ENCODE measurements at regions not wholly inside any gene's neighbourhood (a gene's known extent, or its start where the extent isn't known, plus 50 kb on each side); places are given as distances from the start of the nearest gene placed in this dataset.

DNA sequence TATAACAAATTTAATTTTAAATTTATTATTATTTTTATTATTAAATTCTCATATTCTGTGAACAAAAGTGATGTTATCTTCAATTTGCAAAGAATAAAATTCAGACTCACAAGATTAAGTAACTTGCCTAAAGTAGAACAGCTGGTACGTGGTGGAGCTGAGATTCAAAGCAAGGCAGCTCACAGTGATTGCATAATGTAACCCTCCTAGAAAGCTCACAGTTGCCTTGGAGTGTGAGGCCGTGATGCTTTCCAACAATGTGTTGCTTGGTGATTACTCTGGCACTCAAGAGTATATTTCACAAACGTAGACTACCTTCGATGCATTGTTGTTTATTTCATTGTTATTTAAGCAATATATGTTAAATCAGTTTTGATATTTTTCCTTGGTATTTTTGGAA, 1039.2 kb upstream of the PABPC4L start:
- H3K4me3 ChIP-seq (ENCODE audit: insufficient read depth, low read depth, low read length), result no peak overlapping the region
- no peaks in the 10 kb centered on the region for H3K27me3 ChIP-seq (ENCODE audit: control insufficient read depth, insufficient read depth, low read length, poor library complexity, severe bottlenecking)
- no peaks in the 10 kb centered on the region for H3K9me3 ChIP-seq (ENCODE audit: control insufficient read depth, low read length)
- no peaks in the 10 kb centered on the region for H3K36me3 ChIP-seq (ENCODE audit: control insufficient read depth, insufficient read depth, low read length)
- H3K4me1 ChIP-seq (ENCODE audit: control insufficient read depth, insufficient read depth, low read length), result no peaks in the 10 kb centered on the region
- no peak overlapping the region for H3K27ac ChIP-seq (ENCODE audit: insufficient read depth, low read depth, low read length, poor library complexity, severe bottlenecking)
- 77 to 86% methylated on average over 2 to 4 of the region's 4 CpGs for WGBS, 2 experiments

DNA sequence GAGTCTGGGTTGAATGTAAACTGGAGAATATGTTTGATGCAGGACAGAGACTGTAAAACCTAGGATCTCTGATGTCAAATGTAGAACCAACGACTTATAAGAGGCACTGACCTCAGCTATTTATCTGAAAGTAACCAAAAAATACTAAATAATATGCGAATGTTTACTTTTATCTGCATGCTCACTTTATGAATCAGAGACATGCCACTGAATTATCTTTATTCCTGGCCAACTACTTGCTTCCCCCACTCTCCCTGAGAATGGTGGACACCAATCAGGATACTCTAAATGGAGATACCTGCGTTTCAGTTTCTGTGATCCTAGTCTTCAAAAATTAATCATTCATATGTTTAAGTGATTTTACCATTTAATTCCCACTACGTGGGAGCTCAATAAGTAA, 1038.4 kb upstream of the PABPC4L start:
- no peaks in the 10 kb centered on the region for H3K9me3 ChIP-seq (ENCODE audit: control insufficient read depth, low read length)
- H3K36me3 ChIP-seq (ENCODE audit: control insufficient read depth, insufficient read depth, low read length), result no peaks in the 10 kb centered on the region
- no peaks in the 10 kb centered on the region for H3K27me3 ChIP-seq (ENCODE audit: control insufficient read depth, insufficient read depth, low read length, poor library complexity, severe bottlenecking)
- 98 to 100% methylated on average over 3 to 4 of the region's 4 CpGs for WGBS, 2 experiments
- no peaks in the 10 kb centered on the region for H3K4me1 ChIP-seq (ENCODE audit: control insufficient read depth, insufficient read depth, low read length)
- no peak overlapping the region for H3K27ac ChIP-seq (ENCODE audit: insufficient read depth, low read depth, low read length, poor library complexity, severe bottlenecking)
- H3K4me3 ChIP-seq (ENCODE audit: insufficient read depth, low read depth, low read length), result no peak overlapping the region

DNA sequence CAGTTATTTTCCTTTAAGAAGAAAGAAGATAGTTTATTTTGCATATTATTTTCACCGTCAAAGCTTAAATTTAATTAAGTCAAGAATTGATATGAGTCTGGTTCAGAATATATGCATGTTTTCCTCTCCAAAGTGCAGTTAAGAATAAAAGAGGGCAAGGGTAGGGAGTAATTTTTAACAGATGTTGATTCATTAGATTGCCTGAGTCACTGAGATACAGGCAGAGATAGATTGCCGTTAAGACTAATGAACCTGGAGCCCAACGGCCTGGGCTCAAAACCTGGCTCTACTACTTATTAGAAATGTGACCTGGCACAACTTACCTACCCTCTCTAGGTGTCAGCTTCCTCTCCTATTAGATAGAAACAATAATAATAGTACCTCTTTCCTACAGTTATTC, 1037.4 kb upstream of the PABPC4L start:
- no peak overlapping the region for H3K27ac ChIP-seq (ENCODE audit: insufficient read depth, low read depth, low read length, poor library complexity, severe bottlenecking)
- H3K4me3 ChIP-seq (ENCODE audit: insufficient read depth, low read depth, low read length), result no peak overlapping the region
- H3K9me3 ChIP-seq (ENCODE audit: control insufficient read depth, low read length), result no peaks in the 10 kb centered on the region
- no peaks in the 10 kb centered on the region for H3K27me3 ChIP-seq (ENCODE audit: control insufficient read depth, insufficient read depth, low read length, poor library complexity, severe bottlenecking)
- WGBS, 2 experiments, result 91 to 98% methylated on average over 3 of the region's 3 CpGs
- no peaks in the 10 kb centered on the region for H3K4me1 ChIP-seq (ENCODE audit: control insufficient read depth, insufficient read depth, low read length)
- no peaks in the 10 kb centered on the region for H3K36me3 ChIP-seq (ENCODE audit: control insufficient read depth, insufficient read depth, low read length)

DNA sequence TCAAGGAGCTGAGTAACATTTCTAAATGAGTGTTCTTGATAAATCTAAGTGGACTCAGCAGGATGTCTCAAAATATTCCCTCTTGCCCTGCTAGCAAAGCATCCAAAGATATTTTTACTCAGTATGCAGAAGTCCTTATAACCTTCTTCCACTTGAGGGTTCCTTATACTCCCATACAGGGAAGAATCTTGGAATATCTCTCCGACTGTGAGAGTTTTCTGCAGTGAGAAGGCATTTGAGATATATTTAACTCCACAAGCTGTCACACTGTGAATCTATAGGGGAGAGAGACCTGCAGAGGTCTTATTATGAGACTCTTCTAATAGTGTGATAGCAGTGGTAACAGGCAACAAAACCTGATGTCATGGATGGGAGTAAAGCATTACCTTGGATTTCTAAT, 1034.5 kb upstream of the PABPC4L start:
- Histone ChIP-seq H3K9me3 (ENCODE audit: control insufficient read depth, low read length) (no peaks in the 10 kb centered on the region), H3K36me3 (ENCODE audit: control insufficient read depth, insufficient read depth, low read length) (no peaks in the 10 kb centered on the region), H3K27me3 (ENCODE audit: control insufficient read depth, insufficient read depth, low read length, poor library complexity, severe bottlenecking) (no peaks in the 10 kb centered on the region), H3K27ac (ENCODE audit: insufficient read depth, low read depth, low read length, poor library complexity, severe bottlenecking) (no peak overlapping the region), H3K4me1 (ENCODE audit: control insufficient read depth, insufficient read depth, low read length) (no peaks in the 10 kb centered on the region), H3K4me3 (ENCODE audit: insufficient read depth, low read depth, low read length) (no peak overlapping the region)
- WGBS, 2 experiments, result 88 to 100% methylated on average over 1 of the region's 1 CpG

DNA sequence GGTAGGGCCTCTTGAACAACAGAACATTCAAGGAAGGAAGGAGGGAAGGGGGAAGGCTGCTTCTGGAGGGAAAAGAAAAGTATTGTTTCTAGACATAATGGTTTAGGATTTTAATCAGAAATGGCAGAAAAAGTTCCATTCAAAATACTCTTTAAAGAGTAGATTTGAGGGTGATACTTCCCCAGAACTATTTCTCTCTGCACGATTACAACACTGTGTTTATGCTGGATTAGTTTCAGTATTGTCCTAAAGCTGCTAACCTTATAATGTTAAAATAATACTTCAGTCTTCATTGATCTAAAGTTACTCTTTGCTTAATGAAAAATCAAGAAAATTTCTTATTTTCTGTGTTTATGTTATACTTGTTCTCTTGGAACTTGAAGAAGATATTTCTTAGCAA, 1026.3 kb upstream of the PABPC4L start:
- 100% methylated on average over 1 of the region's 1 CpG; no CpG with 5 or more reads in 1 of the 2 experiments for WGBS, 2 experiments
- Histone ChIP-seq H3K27ac (ENCODE audit: insufficient read depth, low read depth, low read length, poor library complexity, severe bottlenecking) (no peak overlapping the region), H3K4me1 (ENCODE audit: control insufficient read depth, insufficient read depth, low read length) (no peaks in the 10 kb centered on the region), H3K4me3 (ENCODE audit: insufficient read depth, low read depth, low read length) (no peak overlapping the region), H3K27me3 (ENCODE audit: control insufficient read depth, insufficient read depth, low read length, poor library complexity, severe bottlenecking) (no peaks in the 10 kb centered on the region), H3K36me3 (ENCODE audit: control insufficient read depth, insufficient read depth, low read length) (no peaks in the 10 kb centered on the region), H3K9me3 (ENCODE audit: control insufficient read depth, low read length) (no peaks in the 10 kb centered on the region)

DNA sequence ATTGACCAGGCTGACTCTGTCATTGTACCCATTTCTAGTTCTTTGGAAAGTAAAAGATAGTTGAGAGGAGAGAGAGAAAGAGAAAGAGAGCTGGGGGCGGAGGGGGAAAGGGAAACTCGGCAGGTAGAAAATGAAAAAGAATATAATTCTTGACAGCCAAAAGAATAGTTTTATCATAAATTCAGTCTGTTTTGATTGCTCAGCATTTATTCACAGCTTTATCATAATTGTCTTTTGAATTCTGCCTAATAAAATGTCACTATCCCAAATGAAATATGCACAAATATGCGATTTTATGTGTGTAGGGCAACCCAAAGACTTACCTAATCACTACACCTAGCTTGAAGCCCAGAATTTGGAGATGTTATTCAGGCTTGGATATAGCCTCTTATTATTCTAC, 1024.0 kb upstream of the PABPC4L start:
- WGBS, 2 experiments, result 87 to 89% methylated on average over 3 of the region's 3 CpGs
- Histone ChIP-seq H3K27me3 (ENCODE audit: control insufficient read depth, insufficient read depth, low read length, poor library complexity, severe bottlenecking) (no peaks in the 10 kb centered on the region), H3K9me3 (ENCODE audit: control insufficient read depth, low read length) (no peaks in the 10 kb centered on the region), H3K4me1 (ENCODE audit: control insufficient read depth, insufficient read depth, low read length) (no peaks in the 10 kb centered on the region), H3K27ac (ENCODE audit: insufficient read depth, low read depth, low read length, poor library complexity, severe bottlenecking) (no peak overlapping the region), H3K36me3 (ENCODE audit: control insufficient read depth, insufficient read depth, low read length) (no peaks in the 10 kb centered on the region), H3K4me3 (ENCODE audit: insufficient read depth, low read depth, low read length) (no peak overlapping the region)

DNA sequence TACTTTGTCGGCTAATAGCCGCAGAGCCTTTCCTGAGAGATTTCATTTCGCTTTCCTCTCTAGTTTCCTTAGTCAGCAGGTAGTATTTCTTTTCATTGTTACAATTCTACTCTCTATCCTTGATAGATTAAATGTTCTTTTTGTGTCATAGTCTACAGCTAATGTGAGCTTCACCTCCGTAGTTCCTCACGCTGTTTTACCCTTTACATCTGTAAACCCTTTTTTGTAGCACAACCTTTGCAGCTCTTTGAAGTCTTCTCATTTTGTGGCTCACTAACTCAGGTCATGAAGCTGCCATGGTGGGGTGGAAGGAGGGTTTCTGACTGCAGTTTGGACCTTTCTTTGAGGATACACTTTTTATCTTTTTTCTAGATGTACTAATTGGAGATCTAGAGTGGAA, 1008.8 kb upstream of the PABPC4L start:
- Histone ChIP-seq H3K4me3 (ENCODE audit: insufficient read depth, low read depth, low read length) (no peak overlapping the region), H3K27me3 (ENCODE audit: control insufficient read depth, insufficient read depth, low read length, poor library complexity, severe bottlenecking) (no peaks in the 10 kb centered on the region), H3K27ac (ENCODE audit: insufficient read depth, low read depth, low read length, poor library complexity, severe bottlenecking) (no peak overlapping the region), H3K9me3 (ENCODE audit: control insufficient read depth, low read length) (no peaks in the 10 kb centered on the region), H3K4me1 (ENCODE audit: control insufficient read depth, insufficient read depth, low read length) (no peaks in the 10 kb centered on the region), H3K36me3 (ENCODE audit: control insufficient read depth, insufficient read depth, low read length) (no peaks in the 10 kb centered on the region)
- WGBS, 2 experiments, result 67 to 78% methylated on average over 1 to 5 of the region's 5 CpGs

DNA sequence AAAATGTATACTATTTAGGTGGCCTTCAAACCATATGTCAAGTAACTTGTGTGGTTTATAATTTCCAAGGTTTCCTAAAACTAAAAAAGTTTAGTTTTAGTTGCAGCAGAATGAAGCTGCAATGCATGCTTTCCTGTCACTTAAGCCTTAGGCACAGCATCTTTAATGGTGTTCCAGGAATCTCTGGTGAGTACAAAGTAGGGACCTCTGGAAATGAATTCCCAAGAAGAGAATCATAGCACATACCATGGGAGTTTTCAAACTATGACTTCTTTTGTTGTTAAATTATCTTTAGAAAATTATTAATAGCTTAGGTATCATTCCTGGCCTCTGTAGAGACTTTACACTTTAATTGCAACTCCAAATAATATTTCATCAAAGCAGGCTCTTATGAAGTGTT, 1005.9 kb upstream of the PABPC4L start:
- H3K27ac ChIP-seq (ENCODE audit: insufficient read depth, low read depth, low read length, poor library complexity, severe bottlenecking), result no peak overlapping the region
- no peaks in the 10 kb centered on the region for H3K27me3 ChIP-seq (ENCODE audit: control insufficient read depth, insufficient read depth, low read length, poor library complexity, severe bottlenecking)
- H3K9me3 ChIP-seq (ENCODE audit: control insufficient read depth, low read length), result no peaks in the 10 kb centered on the region
- H3K4me3 ChIP-seq (ENCODE audit: insufficient read depth, low read depth, low read length), result no peak overlapping the region
- H3K4me1 ChIP-seq (ENCODE audit: control insufficient read depth, insufficient read depth, low read length), result no peaks in the 10 kb centered on the region
- no peaks in the 10 kb centered on the region for H3K36me3 ChIP-seq (ENCODE audit: control insufficient read depth, insufficient read depth, low read length)

DNA sequence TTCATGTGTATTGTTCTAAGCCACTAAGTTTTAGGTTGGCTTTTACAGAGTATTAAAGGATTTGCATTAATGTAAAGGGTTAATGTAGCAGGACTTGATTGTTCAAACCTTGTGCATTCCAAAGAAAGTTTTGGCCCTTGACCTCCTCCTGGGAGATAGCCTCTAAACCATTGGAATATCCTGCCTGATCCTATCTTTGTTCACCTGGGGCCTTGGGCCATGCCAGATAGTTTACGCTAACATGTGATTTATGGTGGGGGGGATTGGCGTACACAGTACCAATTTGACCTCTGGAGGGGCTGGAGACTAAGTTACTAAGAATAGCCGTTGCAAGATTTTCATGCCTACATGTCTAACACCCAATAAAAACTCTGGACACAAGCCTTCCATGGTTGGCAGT, 1002.7 kb upstream of the PABPC4L start:
- Histone ChIP-seq H3K36me3 (ENCODE audit: control insufficient read depth, insufficient read depth, low read length) (no peaks in the 10 kb centered on the region), H3K27me3 (ENCODE audit: control insufficient read depth, insufficient read depth, low read length, poor library complexity, severe bottlenecking) (no peaks in the 10 kb centered on the region), H3K4me1 (ENCODE audit: control insufficient read depth, insufficient read depth, low read length) (no peaks in the 10 kb centered on the region), H3K4me3 (ENCODE audit: insufficient read depth, low read depth, low read length) (no peak overlapping the region), H3K27ac (ENCODE audit: insufficient read depth, low read depth, low read length, poor library complexity, severe bottlenecking) (no peak overlapping the region), H3K9me3 (ENCODE audit: control insufficient read depth, low read length) (no peaks in the 10 kb centered on the region)
- WGBS, 2 experiments, result 89 to 90% methylated on average over 2 to 3 of the region's 3 CpGs

DNA sequence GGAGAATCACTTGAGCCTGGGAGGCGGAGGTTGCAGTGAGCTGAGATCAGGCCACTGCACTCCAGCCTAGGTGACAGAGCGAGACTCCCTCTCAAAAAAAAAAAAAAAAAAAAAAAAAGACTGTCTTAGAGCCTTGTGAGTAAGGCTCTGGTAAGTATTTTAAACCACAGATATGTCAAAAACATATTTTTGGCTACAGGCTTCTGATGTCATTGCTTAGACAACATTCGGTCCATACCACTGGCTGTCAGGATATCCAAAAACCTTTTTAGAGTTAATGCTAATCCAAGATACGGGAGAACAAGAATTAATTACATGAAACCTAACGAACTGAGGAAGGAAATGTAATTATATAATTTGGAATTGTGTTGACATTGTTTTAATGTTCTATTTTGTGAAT, 999.5 kb upstream of the PABPC4L start:
- Histone ChIP-seq H3K4me3 (ENCODE audit: insufficient read depth, low read depth, low read length) (no peak overlapping the region), H3K27me3 (ENCODE audit: control insufficient read depth, insufficient read depth, low read length, poor library complexity, severe bottlenecking) (no peaks in the 10 kb centered on the region), H3K9me3 (ENCODE audit: control insufficient read depth, low read length) (no peaks in the 10 kb centered on the region), H3K4me1 (ENCODE audit: control insufficient read depth, insufficient read depth, low read length) (no peaks in the 10 kb centered on the region), H3K27ac (ENCODE audit: insufficient read depth, low read depth, low read length, poor library complexity, severe bottlenecking) (no peak overlapping the region), H3K36me3 (ENCODE audit: control insufficient read depth, insufficient read depth, low read length) (no peaks in the 10 kb centered on the region)
- 87 to 97% methylated on average over 4 to 5 of the region's 5 CpGs for WGBS, 2 experiments

DNA sequence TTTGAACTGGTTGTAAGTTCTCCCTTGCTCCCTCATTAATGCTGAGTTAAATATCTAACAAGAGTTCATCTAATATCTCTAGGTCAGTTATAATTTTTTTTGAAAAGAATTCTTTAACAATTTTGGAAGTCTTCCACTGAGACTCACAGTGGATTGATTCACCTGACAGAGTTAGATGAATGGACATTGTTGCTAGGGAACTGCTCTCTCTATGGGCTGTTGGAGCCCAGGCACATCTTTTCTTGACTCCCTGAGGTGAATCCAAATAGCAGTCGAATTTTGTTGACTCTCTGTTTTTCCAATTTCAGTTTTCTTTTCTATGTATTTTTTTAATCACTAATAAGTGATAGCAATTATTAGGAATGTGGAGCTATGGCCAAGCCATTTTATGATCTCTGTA, 996.1 kb upstream of the PABPC4L start:
- no peak overlapping the region for H3K27ac ChIP-seq (ENCODE audit: insufficient read depth, low read depth, low read length, poor library complexity, severe bottlenecking)
- H3K36me3 ChIP-seq (ENCODE audit: control insufficient read depth, insufficient read depth, low read length), result no peaks in the 10 kb centered on the region
- no peaks in the 10 kb centered on the region for H3K9me3 ChIP-seq (ENCODE audit: control insufficient read depth, low read length)
- no CpG with 5 or more reads among the region's 1 CpG for WGBS, 2 experiments
- no peak overlapping the region for H3K4me3 ChIP-seq (ENCODE audit: insufficient read depth, low read depth, low read length)
- H3K4me1 ChIP-seq (ENCODE audit: control insufficient read depth, insufficient read depth, low read length), result no peaks in the 10 kb centered on the region
- no peaks in the 10 kb centered on the region for H3K27me3 ChIP-seq (ENCODE audit: control insufficient read depth, insufficient read depth, low read length, poor library complexity, severe bottlenecking)

Measured in ectodermal cell (in vitro differentiated cells).